ENCODE measurements at regions not wholly inside any gene's neighbourhood (a gene's known extent, or its start where the extent isn't known, plus 50 kb on each side); places are given as distances from the start of the nearest gene placed in this dataset.

GRCh38 chr5:158594595-158595242 is 505.0 kb downstream of the EBF1 start:
- no peaks in the 10 kb centered on the region for H3K27me3 ChIP-seq (ENCODE audit: control insufficient read depth, insufficient read depth, low read length)
- no peak overlapping the region for H3K9ac ChIP-seq (ENCODE audit: insufficient read depth, low read length)
- no peaks in the 10 kb centered on the region for H3K36me3 ChIP-seq (ENCODE audit: control insufficient read depth, insufficient read depth, low read length)
- no peak for DNase-seq (ENCODE audit: low read depth in 2 of 2)
- H4K20me1 ChIP-seq (ENCODE audit: control insufficient read depth, extremely low read depth, insufficient read depth, low read length) = no peaks in the 10 kb centered on the region
- no peak overlapping the region for H3K4me2 ChIP-seq (ENCODE audit: extremely low read depth, insufficient read depth, low read length)
- TF ChIP-seq CTCF (conservative IDR thresholded peaks at IDR 0.05 in 1 of 2, IDR thresholded peaks at IDR 0.05 in 1 of 2; ENCODE audit: low read depth in 1 of 2, low read length in 2 of 2) (no peak), EZH2 (IDR thresholded peaks at IDR 0.05; ENCODE audit: low read length, missing control alignments) (no peak)
- no peak overlapping the region for H2AFZ ChIP-seq (ENCODE audit: low read length)
- H3K79me2 ChIP-seq (ENCODE audit: control insufficient read depth, insufficient read depth, low read length) = no peaks in the 10 kb centered on the region
- H3K9me3 ChIP-seq (ENCODE audit: control insufficient read depth, insufficient read depth, low read depth, low read length) = no peaks in the 10 kb centered on the region
- no peak overlapping the region for H3K4me3 ChIP-seq (replicated peaks in 1 of 4; ENCODE audit: control extremely low read depth in 1 of 4, insufficient read depth in 1 of 4, low read depth in 3 of 4, low read length in 4 of 4)
- H3K27ac ChIP-seq (ENCODE audit: insufficient read depth, low read length) = no peak overlapping the region
- H3K4me1 ChIP-seq (ENCODE audit: control insufficient read depth, extremely low read depth, insufficient read depth, low read length) = no peaks in the 10 kb centered on the region

GRCh38 chr5:158593925-158594324 is 505.8 kb downstream of the EBF1 start:
- Histone ChIP-seq H3K36me3 (ENCODE audit: control insufficient read depth, insufficient read depth, low read length) (no peaks in the 10 kb centered on the region), H3K4me2 (ENCODE audit: extremely low read depth, insufficient read depth, low read length) (no peak overlapping the region), H3K4me1 (ENCODE audit: control insufficient read depth, extremely low read depth, insufficient read depth, low read length) (no peaks in the 10 kb centered on the region), H3K9me3 (ENCODE audit: control insufficient read depth, insufficient read depth, low read depth, low read length) (no peaks in the 10 kb centered on the region), H3K4me3 (replicated peaks in 1 of 4; ENCODE audit: control extremely low read depth in 1 of 4, insufficient read depth in 1 of 4, low read depth in 3 of 4, low read length in 4 of 4) (no peak overlapping the region), H3K9ac (ENCODE audit: insufficient read depth, low read length) (no peak overlapping the region), H2AFZ (ENCODE audit: low read length) (no peak overlapping the region), H4K20me1 (ENCODE audit: control insufficient read depth, extremely low read depth, insufficient read depth, low read length) (no peaks in the 10 kb centered on the region), H3K79me2 (ENCODE audit: control insufficient read depth, insufficient read depth, low read length) (no peaks in the 10 kb centered on the region), H3K27me3 (ENCODE audit: control insufficient read depth, insufficient read depth, low read length) (no peaks in the 10 kb centered on the region), H3K27ac (ENCODE audit: insufficient read depth, low read length) (no peak overlapping the region)
- no peak for TF ChIP-seq CTCF (conservative IDR thresholded peaks at IDR 0.05 in 1 of 2, IDR thresholded peaks at IDR 0.05 in 1 of 2; ENCODE audit: low read depth in 1 of 2, low read length in 2 of 2)
- TF ChIP-seq EZH2 (IDR thresholded peaks at IDR 0.05; ENCODE audit: low read length, missing control alignments) = no peak
- no peak for DNase-seq (ENCODE audit: low read depth in 2 of 2)

- Histone ChIP-seq H3K4me2 (ENCODE audit: extremely low read depth, insufficient read depth, low read length) (no peak overlapping the region), H3K4me3 (replicated peaks in 1 of 4; ENCODE audit: control extremely low read depth in 1 of 4, insufficient read depth in 1 of 4, low read depth in 3 of 4, low read length in 4 of 4) (no peak overlapping the region), H4K20me1 (ENCODE audit: control insufficient read depth, extremely low read depth, insufficient read depth, low read length) (no peaks in the 10 kb centered on the region), H3K27ac (ENCODE audit: insufficient read depth, low read length) (no peak overlapping the region), H2AFZ (ENCODE audit: low read length) (no peak overlapping the region), H3K9ac (ENCODE audit: insufficient read depth, low read length) (no peak overlapping the region), H3K9me3 (ENCODE audit: control insufficient read depth, insufficient read depth, low read depth, low read length) (no peaks in the 10 kb centered on the region), H3K79me2 (ENCODE audit: control insufficient read depth, insufficient read depth, low read length) (no peaks in the 10 kb centered on the region), H3K27me3 (ENCODE audit: control insufficient read depth, insufficient read depth, low read length) (no peaks in the 10 kb centered on the region), H3K36me3 (ENCODE audit: control insufficient read depth, insufficient read depth, low read length) (no peaks in the 10 kb centered on the region), H3K4me1 (ENCODE audit: control insufficient read depth, extremely low read depth, insufficient read depth, low read length) (no peaks in the 10 kb centered on the region)
- TF ChIP-seq EZH2 (IDR thresholded peaks at IDR 0.05; ENCODE audit: low read length, missing control alignments) = no peak
- no peak for TF ChIP-seq CTCF (conservative IDR thresholded peaks at IDR 0.05 in 1 of 2, IDR thresholded peaks at IDR 0.05 in 1 of 2; ENCODE audit: low read depth in 1 of 2, low read length in 2 of 2)
- DNase-seq (ENCODE audit: low read depth in 2 of 2) = peak; percentile 24 to 66
Measured at GRCh38 chr5:158591301-158591863, 508.3 kb downstream of the EBF1 start.
